HFFc6 (cell line): ENCODE measurements at regions not wholly inside any gene's neighbourhood (a gene's known extent, or its start where the extent isn't known, plus 50 kb on each side); places are given as distances from the start of the nearest gene placed in this dataset.

Experiments
- DNase-seq: peaks from one replicate; pipeline ENCODE4 v3.0.0-alpha.2; 2018
- H3K27ac Mint-ChIP-seq: 2 replicates; pipeline ENCODE4 v1.8.0; 2020; ENCODE audit warnings: mild to moderate bottlenecking, mixed read lengths
- H3K27me3 Mint-ChIP-seq: 2 replicates; pipeline ENCODE4 v1.8.0; 2021; ENCODE audit warnings: mild to moderate bottlenecking, moderate library complexity, mixed read lengths; ENCODE audit not compliant: insufficient read depth
- H3K36me3 Mint-ChIP-seq: 2 replicates; pipeline ENCODE4 v1.8.0; 2021; ENCODE audit warnings: low read depth, mixed read lengths
- H3K4me1 Mint-ChIP-seq: 2 replicates; pipeline ENCODE4 v1.8.0; 2020; ENCODE audit warnings: low read depth, mixed read lengths
- H3K4me3 Mint-ChIP-seq: 2 replicates; pipeline ENCODE4 v1.8.0; 2020; ENCODE audit warnings: mild to moderate bottlenecking, moderate library complexity, mixed read lengths
- H3K9me3 Mint-ChIP-seq: 2 replicates; pipeline ENCODE4 v1.8.0; 2020; ENCODE audit warnings: mild to moderate bottlenecking, mixed read lengths
- CTCF ChIP-seq: fragments of 200-600 bp; sonication (generic); IDR thresholded peaks from 2 replicates; pipeline ENCODE4 v1.5.0; 2021; ENCODE audit warnings: antibody characterized with exemption, mild to moderate bottlenecking

GRCh38 chr18:22102953-22103646 lies 66.3 kb upstream of the GATA6 start:
- Mint-ChIP-seq H3K36me3 (no peaks in the 10 kb centered on the region), H3K27me3 (peaks cover 11% of the 10 kb centered on the region), H3K4me1 (no peaks in the 10 kb centered on the region), H3K4me3 (no peak overlapping the region), H3K9me3 (no peaks in the 10 kb centered on the region), H3K27ac (no peak overlapping the region)
- DNase-seq, result no peak
- no peak for TF ChIP-seq CTCF

GRCh38 chr18:22103647-22104031 lies 65.8 kb upstream of the GATA6 start:
- Mint-ChIP-seq H3K36me3 (no peaks in the 10 kb centered on the region), H3K4me1 (no peaks in the 10 kb centered on the region), H3K4me3 (no peak overlapping the region), H3K27ac (no peak overlapping the region), H3K9me3 (no peaks in the 10 kb centered on the region), H3K27me3 (peaks cover 7% of the 10 kb centered on the region)
- TF ChIP-seq CTCF, result no peak
- DNase-seq, result no peak

- peaks cover 12% of the 10 kb centered on the region for H3K27me3 Mint-ChIP-seq
- DNase-seq, result no peak
- H3K4me3 Mint-ChIP-seq, result no peak overlapping the region
- no peaks in the 10 kb centered on the region for H3K4me1 Mint-ChIP-seq
- TF ChIP-seq CTCF, result no peak
- no peaks in the 10 kb centered on the region for H3K9me3 Mint-ChIP-seq
- no peaks in the 10 kb centered on the region for H3K36me3 Mint-ChIP-seq
- H3K27ac Mint-ChIP-seq, result no peak overlapping the region
Observed at GRCh38 chr18:22106536-22107292, 62.7 kb upstream of the GATA6 start.

- Mint-ChIP-seq H3K36me3 (no peaks in the 10 kb centered on the region), H3K27me3 (peaks cover 20% of the 10 kb centered on the region), H3K4me3 (no peak overlapping the region), H3K27ac (no peak overlapping the region), H3K4me1 (no peaks in the 10 kb centered on the region), H3K9me3 (no peaks in the 10 kb centered on the region)
- peak; percentile 31; the same call in 1 of the 2 replicates for TF ChIP-seq CTCF
- DNase-seq, result no peak
Observed at GRCh38 chr18:22108674-22109073, 60.7 kb upstream of the GATA6 start.

GRCh38 chr18:22109535-22109934 lies 59.9 kb upstream of the GATA6 start:
- no peak for TF ChIP-seq CTCF
- Mint-ChIP-seq H3K4me3 (no peak overlapping the region), H3K27ac (no peak overlapping the region), H3K27me3 (peaks cover 25% of the 10 kb centered on the region), H3K36me3 (no peaks in the 10 kb centered on the region), H3K9me3 (no peaks in the 10 kb centered on the region), H3K4me1 (no peaks in the 10 kb centered on the region)
- no peak for DNase-seq
